HepG2 (cell line): ENCODE measurements at regions not wholly inside any gene's neighbourhood (a gene's known extent, or its start where the extent isn't known, plus 50 kb on each side); places are given as distances from the start of the nearest gene placed in this dataset.
A peak's percentile ranks its signal among the peaks of the same experiment; 100 is the strongest.

ENCODE experiments used
- FOXA1 ChIP-seq, 2 experiments: fragments of 450-650 bp in 1 of 2; sonication (generic) in 1 of 2; formaldehyde crosslinking in 1 of 2; IDR thresholded peaks; 2 replicates each; pipeline versions ENCODE4 v1.4.0 to v1.6.1; 2016 to 2020; ENCODE audit warnings: missing genetic modification reagents in 1 of 2
- NBN ChIP-seq: fragments of 450-650 bp; conservative IDR thresholded peaks from 2 replicates; pipeline ENCODE4 v1.6.1; 2017
- NFIB ChIP-seq: sonication (generic); formaldehyde crosslinking; IDR thresholded peaks from 2 replicates; pipeline ENCODE4 v1.9.0; 2021; ENCODE audit warnings: missing genetic modification reagents, mild to moderate bottlenecking, borderline replicate concordance
- NR2F6 ChIP-seq, 2 experiments: IDR thresholded peaks; 2 replicates each; pipeline ENCODE4 v1.6.1; 2016; ENCODE audit warnings: antibody characterized with exemption in 1 of 2, mild to moderate bottlenecking in 1 of 2
- RNF2 ChIP-seq: fragments of 450-650 bp; conservative IDR thresholded peaks from 2 replicates; pipeline ENCODE4 v1.6.1; 2016; ENCODE audit warnings: low read depth
- ZNF282 ChIP-seq: fragments of 450-650 bp; IDR thresholded peaks from 2 replicates; pipeline ENCODE4 v1.6.1; 2018; ENCODE audit not compliant: partially characterized antibody
- ZNF768 ChIP-seq: sonication (generic); formaldehyde crosslinking; IDR thresholded peaks from 2 replicates; pipeline ENCODE4 v1.4.0; 2020; ENCODE audit warnings: missing genetic modification reagents
- TF ChIP-seq, protein P1 (sequence below): sonication (generic); formaldehyde crosslinking; IDR thresholded peaks from 2 replicates; pipeline ENCODE4 v1.8.1; 2023; ENCODE audit warnings: mild to moderate bottlenecking, missing genetic modification reagents
- TF ChIP-seq, protein P2 (sequence below): sonication (generic); formaldehyde crosslinking; IDR thresholded peaks from 2 replicates; pipeline ENCODE4 v1.4.0; 2020; ENCODE audit warnings: missing genetic modification reagents
- TF ChIP-seq, protein P3 (sequence below): IDR thresholded peaks from 2 replicates; pipeline ENCODE4 v1.6.1; 2016; ENCODE audit warnings: missing compliant biosample characterization, missing genetic modification reagents, borderline replicate concordance
- TF ChIP-seq, protein P4 (sequence below): sonication (generic); formaldehyde crosslinking; IDR thresholded peaks from 2 replicates; pipeline ENCODE4 v1.4.0; 2020; ENCODE audit warnings: mild to moderate bottlenecking, missing genetic modification reagents
- TF ChIP-seq, protein P5 (sequence below): sonication (generic); formaldehyde crosslinking; IDR thresholded peaks from 2 replicates; pipeline ENCODE4 v1.4.0; 2020; ENCODE audit warnings: mild to moderate bottlenecking, low read depth, missing genetic modification reagents
- TF ChIP-seq, protein P6 (sequence below): sonication (generic); formaldehyde crosslinking; IDR thresholded peaks from 2 replicates; pipeline ENCODE4 v1.5.0; 2020; ENCODE audit warnings: missing genetic modification reagents

DNA sequence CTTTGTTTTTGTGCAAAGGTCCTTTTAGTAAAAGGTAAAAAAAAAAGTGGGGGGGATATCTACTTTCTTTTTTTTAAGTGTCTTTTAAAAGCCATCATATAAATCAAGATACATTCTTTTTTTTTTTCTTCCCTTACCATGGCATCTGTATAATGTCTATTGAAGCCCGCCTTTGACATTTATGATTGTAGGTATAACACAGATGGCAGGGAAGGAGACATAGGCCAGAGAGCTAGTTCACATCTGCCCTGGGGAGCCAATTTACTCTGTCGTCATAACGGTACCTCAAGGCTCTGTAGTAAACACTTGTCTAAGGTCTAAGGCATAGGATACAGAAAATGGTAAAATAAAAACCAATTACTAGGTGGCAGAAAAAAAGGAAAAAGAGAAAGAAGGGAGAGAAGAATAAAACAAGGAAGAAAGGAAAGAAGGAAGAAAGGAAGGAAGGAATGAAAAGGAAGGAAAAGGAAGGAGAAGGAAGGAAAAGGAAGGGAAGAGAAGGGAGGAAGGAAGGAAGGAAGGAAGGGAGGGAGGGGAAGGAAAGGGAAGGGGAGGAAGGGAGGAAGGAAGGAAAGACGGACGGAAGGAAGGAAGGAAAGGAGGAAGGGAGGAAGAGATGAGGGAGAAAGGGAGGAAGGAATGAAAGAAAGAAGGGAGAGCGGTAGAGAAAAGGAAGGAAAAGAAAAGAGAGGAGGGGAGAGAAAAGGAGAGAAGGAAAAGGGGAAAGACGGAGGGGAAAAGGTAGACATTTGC lies 343.5 kb downstream of the RBM43 start (continued):
- TF ChIP-seq, protein P1, sequence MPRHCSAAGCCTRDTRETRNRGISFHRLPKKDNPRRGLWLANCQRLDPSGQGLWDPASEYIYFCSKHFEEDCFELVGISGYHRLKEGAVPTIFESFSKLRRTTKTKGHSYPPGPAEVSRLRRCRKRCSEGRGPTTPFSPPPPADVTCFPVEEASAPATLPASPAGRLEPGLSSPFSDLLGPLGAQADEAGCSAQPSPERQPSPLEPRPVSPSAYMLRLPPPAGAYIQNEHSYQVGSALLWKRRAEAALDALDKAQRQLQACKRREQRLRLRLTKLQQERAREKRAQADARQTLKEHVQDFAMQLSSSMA = no peak
- TF ChIP-seq, protein P2, sequence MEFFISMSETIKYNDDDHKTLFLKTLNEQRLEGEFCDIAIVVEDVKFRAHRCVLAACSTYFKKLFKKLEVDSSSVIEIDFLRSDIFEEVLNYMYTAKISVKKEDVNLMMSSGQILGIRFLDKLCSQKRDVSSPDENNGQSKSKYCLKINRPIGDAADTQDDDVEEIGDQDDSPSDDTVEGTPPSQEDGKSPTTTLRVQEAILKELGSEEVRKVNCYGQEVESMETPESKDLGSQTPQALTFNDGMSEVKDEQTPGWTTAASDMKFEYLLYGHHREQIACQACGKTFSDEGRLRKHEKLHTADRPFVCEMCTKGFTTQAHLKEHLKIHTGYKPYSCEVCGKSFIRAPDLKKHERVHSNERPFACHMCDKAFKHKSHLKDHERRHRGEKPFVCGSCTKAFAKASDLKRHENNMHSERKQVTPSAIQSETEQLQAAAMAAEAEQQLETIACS (CRISPR knock-in tag) = no peak
- TF ChIP-seq NFIB (CRISPR knock-in tag) = no peak
- TF ChIP-seq FOXA1 (IDR thresholded peaks at IDR 0.05) = 0 out of 2 replicates have a peak, but pooled peaks have one; percentile 17
- TF ChIP-seq FOXA1 (CRISPR knock-in tag; IDR thresholded peaks at IDR 0.05) = no peak
- TF ChIP-seq, protein P3, sequence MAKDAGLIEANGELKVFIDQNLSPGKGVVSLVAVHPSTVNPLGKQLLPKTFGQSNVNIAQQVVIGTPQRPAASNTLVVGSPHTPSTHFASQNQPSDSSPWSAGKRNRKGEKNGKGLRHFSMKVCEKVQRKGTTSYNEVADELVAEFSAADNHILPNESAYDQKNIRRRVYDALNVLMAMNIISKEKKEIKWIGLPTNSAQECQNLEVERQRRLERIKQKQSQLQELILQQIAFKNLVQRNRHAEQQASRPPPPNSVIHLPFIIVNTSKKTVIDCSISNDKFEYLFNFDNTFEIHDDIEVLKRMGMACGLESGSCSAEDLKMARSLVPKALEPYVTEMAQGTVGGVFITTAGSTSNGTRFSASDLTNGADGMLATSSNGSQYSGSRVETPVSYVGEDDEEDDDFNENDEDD (CRISPR knock-in tag) = no peak
- no peak for TF ChIP-seq ZNF768 (CRISPR knock-in tag)
- TF ChIP-seq, protein P4, sequence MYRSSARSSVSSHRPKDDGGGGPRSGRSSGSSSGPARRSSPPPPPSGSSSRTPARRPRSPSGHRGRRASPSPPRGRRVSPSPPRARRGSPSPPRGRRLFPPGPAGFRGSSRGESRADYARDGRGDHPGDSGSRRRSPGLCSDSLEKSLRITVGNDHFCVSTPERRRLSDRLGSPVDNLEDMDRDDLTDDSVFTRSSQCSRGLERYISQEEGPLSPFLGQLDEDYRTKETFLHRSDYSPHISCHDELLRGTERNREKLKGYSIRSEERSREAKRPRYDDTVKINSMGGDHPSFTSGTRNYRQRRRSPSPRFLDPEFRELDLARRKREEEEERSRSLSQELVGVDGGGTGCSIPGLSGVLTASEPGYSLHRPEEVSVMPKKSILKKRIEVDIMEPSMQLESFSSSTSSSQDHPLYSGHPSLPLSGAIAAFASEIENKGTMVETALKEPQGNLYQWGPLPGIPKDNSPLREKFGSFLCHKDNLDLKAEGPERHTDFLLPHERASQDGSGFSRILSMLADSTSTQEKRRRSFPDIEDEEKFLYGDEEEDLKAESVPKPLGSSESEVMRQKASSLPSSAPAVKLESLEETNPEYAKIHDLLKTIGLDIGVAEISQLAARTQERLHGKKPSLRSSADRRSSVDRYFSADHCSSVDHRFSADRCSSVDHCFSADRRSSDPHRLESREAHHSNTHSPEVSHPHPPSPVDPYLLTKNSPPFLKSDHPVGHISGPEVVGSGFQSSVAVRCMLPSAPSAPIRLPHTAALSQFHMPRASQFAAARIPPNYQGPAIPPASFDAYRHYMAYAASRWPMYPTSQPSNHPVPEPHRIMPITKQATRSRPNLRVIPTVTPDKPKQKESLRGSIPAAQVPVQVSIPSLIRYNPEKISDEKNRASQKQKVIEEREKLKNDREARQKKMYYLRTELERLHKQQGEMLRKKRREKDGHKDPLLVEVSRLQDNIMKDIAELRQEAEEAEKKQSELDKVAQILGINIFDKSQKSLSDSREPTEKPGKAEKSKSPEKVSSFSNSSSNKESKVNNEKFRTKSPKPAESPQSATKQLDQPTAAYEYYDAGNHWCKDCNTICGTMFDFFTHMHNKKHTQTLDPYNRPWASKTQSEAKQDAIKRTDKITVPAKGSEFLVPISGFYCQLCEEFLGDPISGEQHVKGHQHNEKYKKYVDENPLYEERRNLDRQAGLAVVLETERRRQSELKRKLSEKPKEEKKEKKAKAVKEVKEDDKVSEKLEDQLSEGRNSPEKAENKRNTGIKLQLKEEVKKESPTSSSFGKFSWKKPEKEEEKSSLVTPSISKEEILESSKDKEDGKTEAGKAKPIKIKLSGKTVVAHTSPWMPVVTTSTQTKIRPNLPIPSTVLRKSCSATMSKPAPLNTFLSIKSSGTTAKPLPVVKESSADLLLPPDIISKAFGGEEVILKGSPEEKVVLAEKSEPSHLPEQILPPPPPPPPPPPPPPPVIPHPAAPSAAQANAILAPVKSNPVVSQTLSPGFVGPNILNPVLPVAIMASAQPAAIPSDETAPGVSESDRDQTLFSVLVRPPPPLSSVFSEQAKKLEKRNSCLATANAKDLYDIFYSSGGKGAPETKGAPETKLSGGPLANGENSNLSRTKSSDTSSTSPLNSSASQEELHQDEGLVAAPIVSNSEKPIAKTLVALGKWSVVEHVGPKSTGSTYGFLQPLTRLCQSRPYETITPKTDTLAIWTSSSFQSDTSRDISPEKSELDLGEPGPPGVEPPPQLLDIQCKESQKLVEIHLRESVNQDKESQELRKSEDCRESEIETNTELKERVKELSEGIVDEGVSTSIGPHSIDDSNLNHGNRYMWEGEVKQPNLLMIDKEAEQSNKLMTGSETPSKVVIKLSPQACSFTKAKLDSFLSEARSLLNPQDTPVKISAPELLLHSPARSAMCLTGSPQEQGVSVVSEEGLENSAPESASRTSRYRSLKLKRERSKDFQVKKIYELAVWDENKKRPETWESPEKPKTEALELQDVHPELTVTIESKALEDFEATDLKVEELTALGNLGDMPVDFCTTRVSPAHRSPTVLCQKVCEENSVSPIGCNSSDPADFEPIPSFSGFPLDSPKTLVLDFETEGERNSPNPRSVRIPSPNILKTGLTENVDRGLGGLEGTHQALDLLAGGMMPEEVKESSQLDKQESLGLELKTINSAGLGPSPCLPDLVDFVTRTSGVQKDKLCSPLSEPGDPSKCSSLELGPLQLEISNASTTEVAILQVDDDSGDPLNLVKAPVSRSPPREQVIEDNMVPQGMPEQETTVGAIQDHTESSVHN (CRISPR knock-in tag) = no peak
- no peak for TF ChIP-seq RNF2
- TF ChIP-seq, protein P5, sequence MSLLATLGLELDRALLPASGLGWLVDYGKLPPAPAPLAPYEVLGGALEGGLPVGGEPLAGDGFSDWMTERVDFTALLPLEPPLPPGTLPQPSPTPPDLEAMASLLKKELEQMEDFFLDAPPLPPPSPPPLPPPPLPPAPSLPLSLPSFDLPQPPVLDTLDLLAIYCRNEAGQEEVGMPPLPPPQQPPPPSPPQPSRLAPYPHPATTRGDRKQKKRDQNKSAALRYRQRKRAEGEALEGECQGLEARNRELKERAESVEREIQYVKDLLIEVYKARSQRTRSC (CRISPR knock-in tag) = no peak
- TF ChIP-seq NBN = peak; percentile 85; the same call in 1 of the 2 replicates
- no peak for TF ChIP-seq NR2F6 (IDR thresholded peaks at IDR 0.05)
- no peak for TF ChIP-seq NR2F6 (CRISPR knock-in tag; IDR thresholded peaks at IDR 0.05)
- TF ChIP-seq, protein P6, sequence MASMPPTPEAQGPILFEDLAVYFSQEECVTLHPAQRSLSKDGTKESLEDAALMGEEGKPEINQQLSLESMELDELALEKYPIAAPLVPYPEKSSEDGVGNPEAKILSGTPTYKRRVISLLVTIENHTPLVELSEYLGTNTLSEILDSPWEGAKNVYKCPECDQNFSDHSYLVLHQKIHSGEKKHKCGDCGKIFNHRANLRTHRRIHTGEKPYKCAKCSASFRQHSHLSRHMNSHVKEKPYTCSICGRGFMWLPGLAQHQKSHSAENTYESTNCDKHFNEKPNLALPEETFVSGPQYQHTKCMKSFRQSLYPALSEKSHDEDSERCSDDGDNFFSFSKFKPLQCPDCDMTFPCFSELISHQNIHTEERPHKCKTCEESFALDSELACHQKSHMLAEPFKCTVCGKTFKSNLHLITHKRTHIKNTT = no peak
- no peak for TF ChIP-seq ZNF282
- TF ChIP-seq, all 625 proteins: peak for 11
